Astrocyte (in vitro differentiated cells and primary cell): ENCODE measurements at regions not wholly inside any gene's neighbourhood (a gene's known extent, or its start where the extent isn't known, plus 50 kb on each side); places are given as distances from the start of the nearest gene placed in this dataset.

Experiments
- DNase-seq: peaks from one replicate; pipeline ENCODE4 v3.0.0-alpha.2; 2010; ENCODE audit warnings: low read depth
- FAIRE-seq: peaks from 2 replicates; lab custom pipeline; 2011; peaks lifted over from hg19 to GRCh38; lab: Jason Lieb, UNC
- H2AFZ ChIP-seq: 2 replicates; pipeline ENCODE4 v1.6.0; 2012; ENCODE audit warnings: low read depth, low read length, inconsistent platforms
- H3K27ac ChIP-seq: 2 replicates; pipeline ENCODE4 v1.5.1; 2011; ENCODE audit warnings: low read depth, low read length, inconsistent platforms
- H3K27me3 ChIP-seq: 2 replicates; pipeline ENCODE4 v1.6.0; 2011; ENCODE audit warnings: low read length, inconsistent platforms; ENCODE audit not compliant: insufficient read depth
- H3K36me3 ChIP-seq: 2 replicates; pipeline ENCODE4 v1.5.1; 2011; ENCODE audit warnings: low read length, inconsistent platforms; ENCODE audit not compliant: insufficient read depth
- H3K4me1 ChIP-seq: 2 replicates; pipeline ENCODE4 v1.5.1; 2011; ENCODE audit warnings: low read length, inconsistent platforms; ENCODE audit not compliant: insufficient read depth
- H3K4me2 ChIP-seq: 2 replicates; pipeline ENCODE4 v1.6.0; 2012; ENCODE audit warnings: low read length, inconsistent platforms
- H3K4me3 ChIP-seq: 2 replicates; pipeline ENCODE4 v1.5.1; 2011; ENCODE audit warnings: low read depth, mild to moderate bottlenecking, low read length, inconsistent platforms; ENCODE audit not compliant: insufficient read depth
- H3K79me2 ChIP-seq: 2 replicates; pipeline ENCODE4 v1.6.0; 2012; ENCODE audit warnings: mild to moderate bottlenecking, low read length, inconsistent platforms; ENCODE audit not compliant: insufficient read depth
- H3K9ac ChIP-seq: 2 replicates; pipeline ENCODE4 v1.6.0; 2012; ENCODE audit warnings: mild to moderate bottlenecking, low read length, inconsistent platforms
- H3K9me3 ChIP-seq: 2 replicates; pipeline ENCODE4 v1.5.1; 2012; ENCODE audit warnings: low read depth, mild to moderate bottlenecking, low read length, inconsistent platforms; ENCODE audit not compliant: insufficient read depth
- H4K20me1 ChIP-seq: 2 replicates; pipeline ENCODE4 v1.6.0; 2012; ENCODE audit warnings: low read length, inconsistent platforms; ENCODE audit not compliant: insufficient read depth
- H3K27ac Mint-ChIP-seq: one replicate; pipeline ENCODE4 v1.8.0; 2021; ENCODE audit warnings: mild to moderate bottlenecking, mixed read lengths; ENCODE audit not compliant: unreplicated experiment
- H3K27me3 Mint-ChIP-seq: one replicate; pipeline ENCODE4 v1.8.0; 2021; ENCODE audit warnings: low read depth, mixed read lengths; ENCODE audit not compliant: unreplicated experiment
- H3K36me3 Mint-ChIP-seq: one replicate; pipeline ENCODE4 v1.8.0; 2021; ENCODE audit warnings: low read depth, mixed read lengths; ENCODE audit not compliant: unreplicated experiment
- H3K4me1 Mint-ChIP-seq: one replicate; pipeline ENCODE4 v1.8.0; 2021; ENCODE audit warnings: low read depth, mixed read lengths; ENCODE audit not compliant: unreplicated experiment
- H3K4me3 Mint-ChIP-seq: one replicate; pipeline ENCODE4 v1.8.0; 2021; ENCODE audit warnings: mild to moderate bottlenecking, moderate library complexity, mixed read lengths; ENCODE audit not compliant: unreplicated experiment
- H3K9me3 Mint-ChIP-seq: one replicate; pipeline ENCODE4 v1.8.0; 2021; ENCODE audit warnings: mild to moderate bottlenecking, mixed read lengths; ENCODE audit not compliant: unreplicated experiment
- CTCF ChIP-seq: IDR thresholded peaks from 2 replicates; pipeline ENCODE4 v1.5.1; 2011; ENCODE audit warnings: low read depth, mild to moderate bottlenecking, inconsistent platforms, low read length, moderate library complexity; ENCODE audit not compliant: insufficient read depth
- EZH2 ChIP-seq: IDR thresholded peaks from 2 replicates; pipeline ENCODE4 v1.6.1; 2012; ENCODE audit warnings: mild to moderate bottlenecking, low read length, inconsistent platforms; ENCODE audit not compliant: insufficient read depth

DNA sequence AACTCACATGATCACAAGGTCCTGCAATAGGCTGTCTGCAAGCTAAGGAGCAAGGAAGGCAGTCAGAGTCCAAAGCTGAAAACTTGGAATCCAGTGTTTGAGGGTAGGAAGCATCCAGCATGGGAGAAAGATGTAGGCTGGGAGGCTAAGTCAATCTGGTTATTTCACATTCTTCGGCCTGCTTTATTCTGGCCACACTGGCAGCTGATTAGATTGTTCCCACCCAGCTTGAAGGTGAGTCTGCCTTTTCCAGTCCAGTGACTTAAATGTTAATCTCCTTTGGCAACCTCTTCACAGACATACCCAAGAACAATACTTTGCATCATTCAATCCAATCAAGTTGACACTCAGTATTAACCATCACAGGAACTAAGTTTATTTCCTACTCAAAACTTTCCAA lies 453.4 kb downstream of the TLE4 start:
- Histone ChIP-seq H3K36me3 (no peaks in the 10 kb centered on the region), H4K20me1 (no peaks in the 10 kb centered on the region), H3K79me2 (no peaks in the 10 kb centered on the region), H3K9ac (no peak overlapping the region), H3K27me3 (no peaks in the 10 kb centered on the region), H3K4me3 (no peak overlapping the region), H3K27ac (no peak overlapping the region), H2AFZ (no peak overlapping the region), H3K4me1 (no peaks in the 10 kb centered on the region), H3K4me2 (no peak overlapping the region), H3K9me3 (no peaks in the 10 kb centered on the region)
- no peak for TF ChIP-seq CTCF
- TF ChIP-seq EZH2: no peak
- Mint-ChIP-seq H3K36me3 (no peaks in the 10 kb centered on the region), H3K4me1 (no peaks in the 10 kb centered on the region), H3K27ac (no peak overlapping the region), H3K27me3 (peaks cover 3% of the 10 kb centered on the region), H3K4me3 (no peak overlapping the region), H3K9me3 (no peaks in the 10 kb centered on the region)
- DNase-seq: no peak
- no peak for FAIRE-seq

DNA sequence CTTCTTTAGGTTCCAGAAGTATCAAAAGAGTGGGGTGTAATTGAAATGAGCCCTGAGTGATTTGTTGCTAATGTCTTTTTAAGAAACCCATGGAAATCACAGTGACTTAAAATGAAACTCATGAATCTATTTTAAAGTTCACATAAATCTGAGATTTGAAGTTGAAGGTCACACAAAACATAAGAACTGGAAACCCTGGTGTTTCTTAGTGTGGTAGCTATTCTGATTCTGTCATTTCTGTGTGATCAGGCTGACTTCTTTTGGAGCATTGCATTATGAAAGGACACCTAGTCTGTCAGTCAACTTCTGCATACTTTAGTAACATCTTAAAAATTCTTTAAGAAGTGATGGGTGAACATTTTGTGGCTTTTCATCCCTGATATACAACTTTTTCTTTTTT lies 448.8 kb downstream of the TLE4 start:
- H3K36me3 Mint-ChIP-seq: no peaks in the 10 kb centered on the region
- no peaks in the 10 kb centered on the region for H3K27me3 ChIP-seq
- FAIRE-seq: no peak
- no peaks in the 10 kb centered on the region for H3K4me1 Mint-ChIP-seq
- H3K79me2 ChIP-seq: no peaks in the 10 kb centered on the region
- H3K4me3 Mint-ChIP-seq: no peak overlapping the region
- no peaks in the 10 kb centered on the region for H3K4me1 ChIP-seq
- no peaks in the 10 kb centered on the region for H4K20me1 ChIP-seq
- no peaks in the 10 kb centered on the region for H3K27me3 Mint-ChIP-seq
- DNase-seq: no peak
- no peak overlapping the region for H2AFZ ChIP-seq
- H3K27ac ChIP-seq: no peak overlapping the region
- H3K36me3 ChIP-seq: no peaks in the 10 kb centered on the region
- H3K4me2 ChIP-seq: no peak overlapping the region
- H3K9me3 ChIP-seq: no peaks in the 10 kb centered on the region
- no peak overlapping the region for H3K9ac ChIP-seq
- H3K27ac Mint-ChIP-seq: no peak overlapping the region
- no peak overlapping the region for H3K4me3 ChIP-seq
- H3K9me3 Mint-ChIP-seq: no peaks in the 10 kb centered on the region
- TF ChIP-seq CTCF: no peak
- TF ChIP-seq EZH2: no peak

DNA sequence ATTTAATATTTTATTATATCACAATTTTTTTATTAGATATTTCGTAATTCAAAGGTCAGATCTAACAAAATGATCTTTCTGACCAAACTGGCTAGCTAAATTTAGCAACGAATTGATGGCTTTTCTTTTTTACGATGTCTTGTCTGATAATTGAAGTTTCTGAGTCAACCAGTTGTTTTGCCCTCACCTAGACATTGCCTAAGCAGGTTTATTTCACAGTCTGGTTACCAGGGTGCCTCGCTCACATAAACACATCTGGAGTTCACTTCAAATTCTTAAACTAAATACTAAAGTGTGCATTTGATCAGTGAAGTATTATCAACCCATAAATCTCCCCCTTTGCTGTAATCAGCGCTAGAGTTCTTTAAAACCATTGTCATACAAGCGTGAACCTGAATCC lies 448.3 kb downstream of the TLE4 start:
- Histone ChIP-seq H3K4me1 (no peaks in the 10 kb centered on the region), H3K9ac (no peak overlapping the region), H3K27ac (no peak overlapping the region), H4K20me1 (no peaks in the 10 kb centered on the region), H3K4me3 (no peak overlapping the region), H3K4me2 (no peak overlapping the region), H3K79me2 (no peaks in the 10 kb centered on the region), H3K36me3 (no peaks in the 10 kb centered on the region), H3K9me3 (no peaks in the 10 kb centered on the region), H2AFZ (no peak overlapping the region), H3K27me3 (no peaks in the 10 kb centered on the region)
- DNase-seq (no peak), FAIRE-seq (no peak)
- TF ChIP-seq EZH2: no peak
- no peak for TF ChIP-seq CTCF
- Mint-ChIP-seq H3K9me3 (no peaks in the 10 kb centered on the region), H3K27ac (no peak overlapping the region), H3K27me3 (peaks cover 2% of the 10 kb centered on the region), H3K4me3 (no peak overlapping the region), H3K36me3 (no peaks in the 10 kb centered on the region), H3K4me1 (no peaks in the 10 kb centered on the region)
